ENCODE measurements at regions not wholly inside any gene's neighbourhood (a gene's known extent, or its start where the extent isn't known, plus 50 kb on each side); places are given as distances from the start of the nearest gene placed in this dataset.

DNA sequence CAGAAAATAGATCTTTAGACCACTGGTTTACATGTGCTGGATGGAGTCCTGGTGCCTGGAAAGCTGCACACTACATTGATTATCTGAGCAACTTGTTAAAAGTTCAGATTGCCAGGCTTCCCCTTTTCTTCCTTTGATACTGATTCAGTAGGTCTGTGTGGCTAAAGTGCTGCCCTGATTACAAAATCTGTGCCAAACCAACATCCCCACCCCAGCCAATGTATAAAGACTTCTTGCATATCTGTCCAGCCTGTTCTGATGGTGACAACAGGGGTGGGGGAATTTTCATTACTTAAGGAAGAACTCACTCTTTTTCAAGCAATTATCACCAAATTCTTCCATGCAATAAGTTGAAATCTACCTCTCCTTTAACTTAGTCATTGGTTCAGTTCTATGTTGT, 135.5 kb downstream of the TNFSF18 start:
- Histone ChIP-seq H3K27me3 (ENCODE audit: control insufficient read depth, insufficient read depth, low read length) (no peaks in the 10 kb centered on the region), H3K4me3 (ENCODE audit: low read depth, low read length) (no peak overlapping the region), H3K27ac (ENCODE audit: low read depth, low read length) (peak overlapping the region; percentile 58), H3K9me3 (ENCODE audit: control insufficient read depth, insufficient read depth, low read length) (peaks cover 10% of the 10 kb centered on the region)
- ChIA-PET CTCF (no interaction called here), POLR2A (no interaction called here)
- TF ChIP-seq, protein P1, sequence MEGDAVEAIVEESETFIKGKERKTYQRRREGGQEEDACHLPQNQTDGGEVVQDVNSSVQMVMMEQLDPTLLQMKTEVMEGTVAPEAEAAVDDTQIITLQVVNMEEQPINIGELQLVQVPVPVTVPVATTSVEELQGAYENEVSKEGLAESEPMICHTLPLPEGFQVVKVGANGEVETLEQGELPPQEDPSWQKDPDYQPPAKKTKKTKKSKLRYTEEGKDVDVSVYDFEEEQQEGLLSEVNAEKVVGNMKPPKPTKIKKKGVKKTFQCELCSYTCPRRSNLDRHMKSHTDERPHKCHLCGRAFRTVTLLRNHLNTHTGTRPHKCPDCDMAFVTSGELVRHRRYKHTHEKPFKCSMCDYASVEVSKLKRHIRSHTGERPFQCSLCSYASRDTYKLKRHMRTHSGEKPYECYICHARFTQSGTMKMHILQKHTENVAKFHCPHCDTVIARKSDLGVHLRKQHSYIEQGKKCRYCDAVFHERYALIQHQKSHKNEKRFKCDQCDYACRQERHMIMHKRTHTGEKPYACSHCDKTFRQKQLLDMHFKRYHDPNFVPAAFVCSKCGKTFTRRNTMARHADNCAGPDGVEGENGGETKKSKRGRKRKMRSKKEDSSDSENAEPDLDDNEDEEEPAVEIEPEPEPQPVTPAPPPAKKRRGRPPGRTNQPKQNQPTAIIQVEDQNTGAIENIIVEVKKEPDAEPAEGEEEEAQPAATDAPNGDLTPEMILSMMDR (IDR thresholded peaks at IDR 0.05; ENCODE audit: low read depth, low read length), result no peak
- no peak for DNase-seq (ENCODE audit: low read depth, low spot score)

DNA sequence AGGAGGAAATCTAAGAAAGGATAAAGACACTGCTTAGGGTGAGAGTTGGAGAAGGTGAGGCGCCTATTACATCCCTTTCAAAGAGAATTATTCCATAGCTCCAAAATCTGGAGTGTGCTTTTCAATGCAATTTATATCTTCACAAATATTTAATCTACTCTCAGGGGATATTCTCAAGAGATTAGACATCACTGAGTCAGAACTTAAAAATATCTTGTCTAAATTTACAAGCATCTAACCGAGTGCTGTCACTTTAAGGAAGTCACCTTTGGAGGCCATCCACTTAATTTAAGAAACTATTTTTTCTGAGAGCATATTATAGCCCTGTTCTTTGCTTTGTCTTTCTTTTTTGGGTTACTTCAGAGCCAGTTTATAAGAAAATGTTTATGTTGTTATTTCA, 134.6 kb downstream of the TNFSF18 start:
- H3K27ac ChIP-seq (ENCODE audit: low read depth, low read length), result no peak overlapping the region
- CTCF ChIA-PET, result interaction anchor here (1.9 kb wide), 1 partner anchor 171 kb away, joined by 5 read pairs; no protein-coding TSS in a partner anchor
- H3K9me3 ChIP-seq (ENCODE audit: control insufficient read depth, insufficient read depth, low read length), result peaks cover 10% of the 10 kb centered on the region
- no peaks in the 10 kb centered on the region for H3K27me3 ChIP-seq (ENCODE audit: control insufficient read depth, insufficient read depth, low read length)
- POLR2A ChIA-PET, result no interaction called here
- TF ChIP-seq, protein P1 (IDR thresholded peaks at IDR 0.05; ENCODE audit: low read depth, low read length), result no peak
- no peak overlapping the region for H3K4me3 ChIP-seq (ENCODE audit: low read depth, low read length)
- DNase-seq (ENCODE audit: low read depth, low spot score), result no peak

DNA sequence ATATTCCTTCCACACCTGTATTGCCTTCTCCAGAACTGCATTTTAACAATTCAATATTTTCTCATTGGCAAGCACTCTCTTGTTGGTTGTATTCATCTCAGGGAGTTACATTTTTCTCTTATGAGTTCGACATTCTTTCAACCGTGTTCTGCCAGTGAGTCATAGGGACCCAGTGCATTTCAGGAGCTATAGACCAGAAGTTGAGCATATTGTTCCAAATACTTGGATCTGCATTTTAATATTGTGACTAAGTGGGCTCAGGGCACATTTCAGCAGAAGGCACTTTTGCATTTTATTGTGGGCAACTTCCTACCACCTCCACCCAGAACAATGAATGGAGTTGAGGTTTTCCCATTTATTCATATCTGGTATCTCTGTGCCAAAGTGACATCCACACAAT, 132.8 kb downstream of the TNFSF18 start:
- H3K4me3 ChIP-seq (ENCODE audit: low read depth, low read length), result no peak overlapping the region
- DNase-seq (ENCODE audit: low read depth, low spot score), result peak; percentile 87
- H3K27me3 ChIP-seq (ENCODE audit: control insufficient read depth, insufficient read depth, low read length), result no peaks in the 10 kb centered on the region
- no peak overlapping the region for H3K27ac ChIP-seq (ENCODE audit: low read depth, low read length)
- TF ChIP-seq, protein P1 (IDR thresholded peaks at IDR 0.05; ENCODE audit: low read depth, low read length), result no peak
- POLR2A ChIA-PET, result interaction anchor here (0.6 to 1.5 kb wide), 5 partner anchors 9 to 37 kb away, joined by 3 to 7 read pairs (median 6); no protein-coding TSS in a partner anchor
- CTCF ChIA-PET, result interaction anchor here (0.7 to 1.1 kb wide), 3 partner anchors 9 to 284 kb away, joined by 3 read pairs; no protein-coding TSS in a partner anchor
- H3K9me3 ChIP-seq (ENCODE audit: control insufficient read depth, insufficient read depth, low read length), result peaks cover 5% of the 10 kb centered on the region; the same call in 1 of the 2 replicates

DNA sequence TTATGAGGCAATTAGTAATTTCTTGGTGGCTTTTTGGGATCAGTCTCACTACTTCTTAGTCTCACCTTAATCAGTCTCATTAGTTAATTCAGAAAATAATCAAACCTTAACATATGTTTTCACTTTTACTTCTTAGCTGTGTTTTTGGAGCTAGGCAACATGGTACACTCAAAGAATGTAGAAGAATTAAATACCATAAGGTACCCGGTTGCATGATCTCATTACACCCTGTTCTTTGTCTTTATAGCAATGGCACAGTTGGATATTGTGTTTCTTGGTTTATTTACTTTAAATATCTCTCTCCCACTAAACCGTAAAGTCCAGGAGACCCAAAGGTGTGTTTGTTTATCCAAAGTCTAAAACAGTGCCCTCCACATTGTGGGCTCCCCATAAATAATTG, 132.3 kb downstream of the TNFSF18 start:
- ChIA-PET CTCF (interaction anchor here (0.7 to 1.1 kb wide), 3 partner anchors 10 to 284 kb away, joined by 3 read pairs; no protein-coding TSS in a partner anchor), POLR2A (interaction anchor here (0.6 to 1.5 kb wide), 5 partner anchors 9 to 37 kb away, joined by 3 to 7 read pairs (median 6); no protein-coding TSS in a partner anchor)
- 0 out of 2 replicates have a peak, but pooled peaks cover under 1% of the 10 kb centered on the region for H3K9me3 ChIP-seq (ENCODE audit: control insufficient read depth, insufficient read depth, low read length)
- TF ChIP-seq, protein P1 (IDR thresholded peaks at IDR 0.05; ENCODE audit: low read depth, low read length), result no peak
- DNase-seq (ENCODE audit: low read depth, low spot score), result no peak
- no peaks in the 10 kb centered on the region for H3K27me3 ChIP-seq (ENCODE audit: control insufficient read depth, insufficient read depth, low read length)
- H3K4me3 ChIP-seq (ENCODE audit: low read depth, low read length), result no peak overlapping the region
- H3K27ac ChIP-seq (ENCODE audit: low read depth, low read length), result peak overlapping the region; percentile 62

DNA sequence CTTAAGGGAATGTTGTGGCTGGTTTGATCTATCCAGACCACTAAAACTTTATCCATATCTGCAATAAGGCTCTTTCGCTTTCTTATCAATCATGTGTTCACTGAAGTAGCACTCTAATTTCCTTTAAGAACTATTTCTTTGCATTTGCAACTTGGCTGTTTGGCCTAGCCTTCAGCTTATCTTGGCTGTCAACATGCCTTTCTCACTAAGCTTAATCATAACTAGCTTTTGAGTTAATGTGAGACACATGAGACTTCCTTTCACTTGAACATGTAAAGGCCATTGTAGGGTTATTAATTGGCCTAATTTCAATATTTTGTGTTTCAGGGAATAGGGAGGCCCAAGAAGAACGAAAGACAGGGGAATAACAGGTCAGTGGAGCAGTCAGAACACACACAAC, 124.7 kb downstream of the TNFSF18 start:
- no peak for DNase-seq (ENCODE audit: low read depth, low spot score)
- H3K27ac ChIP-seq (ENCODE audit: low read depth, low read length), result no peak overlapping the region
- TF ChIP-seq, protein P1 (IDR thresholded peaks at IDR 0.05; ENCODE audit: low read depth, low read length), result no peak
- H3K27me3 ChIP-seq (ENCODE audit: control insufficient read depth, insufficient read depth, low read length), result no peaks in the 10 kb centered on the region
- H3K9me3 ChIP-seq (ENCODE audit: control insufficient read depth, insufficient read depth, low read length), result no peaks in the 10 kb centered on the region
- ChIA-PET POLR2A (no interaction called here), CTCF (no interaction called here)
- no peak overlapping the region for H3K4me3 ChIP-seq (ENCODE audit: low read depth, low read length)
